HG03280 (cell line): ENCODE measurements at regions not wholly inside any gene's neighbourhood (a gene's known extent, or its start where the extent isn't known, plus 50 kb on each side); places are given as distances from the start of the nearest gene placed in this dataset.

ENCODE experiments used
- ATAC-seq: cut with Tn5 transposase; IDR thresholded peaks from one replicate; pipeline ENCODE4 v1.9.1; 2021; ENCODE audit warnings: mild to moderate bottlenecking, moderate library complexity; ENCODE audit not compliant: unreplicated experiment

DNA sequence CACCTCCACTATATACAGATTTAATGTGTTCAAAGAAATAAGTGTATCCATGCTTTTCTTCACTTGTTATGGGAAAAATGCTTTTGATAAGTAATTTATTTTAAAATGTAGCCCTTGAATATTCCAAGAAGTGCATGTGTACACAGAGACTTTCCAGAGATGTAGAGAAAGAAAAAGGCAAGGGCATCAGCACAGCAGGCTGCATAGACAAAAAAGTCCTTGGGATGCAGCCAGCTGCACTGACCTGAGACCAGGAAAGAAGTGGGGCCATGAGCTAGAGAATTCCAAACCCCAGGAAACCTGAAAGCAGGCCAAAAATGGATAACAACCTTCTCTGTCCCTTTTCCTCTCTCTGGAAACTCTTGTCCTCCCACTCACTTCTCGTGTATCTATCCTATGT, 51.6 kb upstream of the PRDM8 start:
- ATAC-seq = no peak

DNA sequence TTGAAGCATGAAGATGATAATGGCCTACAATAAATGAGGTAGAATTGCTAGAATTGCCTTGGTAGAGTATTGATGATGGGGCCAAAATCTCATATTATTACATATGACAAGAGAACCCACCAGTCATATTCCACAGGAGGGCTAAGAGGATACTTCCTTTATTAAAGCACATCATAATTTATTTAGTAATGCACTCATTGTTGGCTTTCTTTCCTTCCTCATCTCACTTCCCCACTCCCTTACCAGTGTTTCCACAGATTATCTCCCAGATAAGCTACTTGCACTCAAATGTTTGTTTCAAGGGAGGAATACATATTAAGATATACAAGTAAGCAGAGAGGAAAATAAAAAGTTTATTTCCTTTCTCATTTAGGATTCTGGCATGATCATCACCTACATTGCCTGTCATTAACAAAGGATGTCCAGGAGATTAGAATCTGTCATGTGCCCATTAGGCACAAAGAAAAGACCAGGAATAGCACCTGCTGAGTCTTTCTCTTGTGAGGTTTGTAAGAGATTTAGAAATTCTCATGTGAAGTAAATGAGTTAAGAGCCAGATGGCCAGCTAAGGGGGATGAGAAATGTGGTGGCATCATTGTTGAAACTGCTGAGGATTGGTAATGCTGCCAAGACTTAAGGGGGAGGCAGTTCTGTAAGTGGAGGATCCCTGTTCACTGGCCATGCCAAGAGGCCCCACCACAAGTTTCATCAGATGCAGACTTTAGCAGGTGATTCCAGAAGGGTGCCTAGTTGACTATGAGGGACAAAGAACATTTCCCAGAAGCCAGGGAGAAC, 52.4 kb upstream of the PRDM8 start:
- ATAC-seq = no peak

DNA sequence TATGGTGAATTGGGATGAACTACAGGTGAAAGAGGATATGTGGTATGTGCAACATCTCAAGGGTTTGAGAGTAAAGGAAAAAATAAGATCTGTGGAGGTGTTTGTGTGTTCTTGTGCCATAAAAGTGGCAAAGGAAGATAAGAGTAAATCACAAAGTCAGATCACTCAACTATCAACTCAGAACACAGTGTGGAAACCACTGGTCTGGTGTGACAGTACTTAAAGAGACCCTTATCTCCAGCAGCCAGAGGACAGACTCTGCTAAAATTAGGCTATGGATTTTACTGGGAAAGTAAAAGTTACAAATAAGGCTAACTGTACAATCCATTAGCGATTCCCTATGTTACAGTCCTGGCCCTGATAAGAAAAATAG, 54.0 kb upstream of the PRDM8 start:
- no peak for ATAC-seq

DNA sequence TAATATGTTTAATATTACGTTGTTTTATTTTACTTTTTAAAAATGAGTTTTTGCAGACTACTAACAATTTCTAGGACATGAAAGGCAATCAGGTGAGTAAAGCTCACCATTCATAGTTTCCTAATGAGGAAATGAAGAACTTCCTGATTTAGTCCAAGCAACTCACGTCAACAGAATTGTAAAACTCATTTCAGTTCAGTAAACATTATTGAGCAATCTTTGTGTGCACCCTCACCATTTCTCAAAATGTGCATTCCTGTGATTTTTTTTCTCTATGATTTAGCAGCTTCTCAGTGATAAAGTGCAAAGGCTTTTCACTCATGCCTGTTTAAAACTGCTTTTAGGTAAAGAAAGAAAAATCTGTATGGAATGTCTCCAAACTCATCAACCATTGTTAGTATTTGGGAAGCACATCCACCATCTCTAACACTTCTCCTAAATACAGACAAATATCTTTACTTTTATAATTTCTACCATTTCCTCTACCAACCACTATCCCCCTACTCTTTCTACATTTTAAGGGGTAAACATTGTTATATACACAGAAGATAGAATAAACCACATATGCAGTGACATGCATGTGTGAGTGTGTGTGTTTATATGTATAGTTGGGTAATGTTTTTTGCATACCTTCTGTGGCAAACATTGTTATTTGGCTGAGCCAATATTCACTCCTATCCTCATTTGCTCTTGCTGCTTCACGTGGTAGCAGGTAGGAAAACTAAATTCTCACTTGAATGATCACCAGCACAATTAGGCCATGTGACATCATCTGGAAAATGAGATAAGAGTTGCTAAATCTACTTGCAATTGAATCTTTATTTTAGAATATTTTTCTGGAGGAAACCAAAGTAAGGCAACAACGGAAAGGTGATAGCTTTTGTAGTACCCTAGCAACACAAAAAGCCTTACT, 54.7 kb upstream of the PRDM8 start:
- no peak for ATAC-seq

DNA sequence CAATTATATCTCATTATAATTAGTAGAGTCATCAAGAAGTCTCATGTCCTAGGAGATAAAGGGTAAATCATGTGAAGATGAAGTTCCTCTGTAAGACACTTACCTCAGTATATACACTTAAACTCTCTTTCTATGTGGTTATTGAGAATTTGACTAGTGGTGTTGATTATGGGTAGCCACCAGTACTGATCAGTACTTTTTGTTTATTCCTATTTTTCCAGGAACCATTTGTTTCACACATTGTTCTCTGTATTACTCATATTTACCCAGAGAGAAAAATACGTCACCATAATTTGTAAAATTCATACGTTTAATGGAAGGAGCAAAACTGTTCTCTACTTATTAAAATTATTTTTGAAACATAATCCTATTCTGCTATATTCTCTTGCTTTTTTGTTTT, 55.8 kb upstream of the PRDM8 start:
- no peak for ATAC-seq

DNA sequence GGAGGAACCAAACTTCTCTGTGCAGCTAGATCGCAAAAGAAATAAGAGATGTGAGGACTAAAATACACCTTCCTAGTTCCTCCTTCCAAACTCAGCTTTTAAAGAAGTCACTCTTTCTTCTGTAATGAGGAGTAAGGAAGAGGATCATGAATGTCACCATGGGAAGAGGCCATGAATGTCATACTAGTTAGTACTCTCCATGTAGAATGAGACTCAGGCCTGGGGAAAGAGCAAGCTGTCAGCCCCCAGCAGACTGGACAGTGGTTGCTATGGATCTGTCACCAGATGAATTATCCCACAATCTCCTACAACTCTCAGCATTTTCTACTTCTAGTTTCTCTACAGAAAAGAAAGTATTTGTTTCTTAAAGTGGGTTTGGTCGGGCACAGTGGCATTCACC, 57.1 kb upstream of the PRDM8 start:
- no peak for ATAC-seq

DNA sequence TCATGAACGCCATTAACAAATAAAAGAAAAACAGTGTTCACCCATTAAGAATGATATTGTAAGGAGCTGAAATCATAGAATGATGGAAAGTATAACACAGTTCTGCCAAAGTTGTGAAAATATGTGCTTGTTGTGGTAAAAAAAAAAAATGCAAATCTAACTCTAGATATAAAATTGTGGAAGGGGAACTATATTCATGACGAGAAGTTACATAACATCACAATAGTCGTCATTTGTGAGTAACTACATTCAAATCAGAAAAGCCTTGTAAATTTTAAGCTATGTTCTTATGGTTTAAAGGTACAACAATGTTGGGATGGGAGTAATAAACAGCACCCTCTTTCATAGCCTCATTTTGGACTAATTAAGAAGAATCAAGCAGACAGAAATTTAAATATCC, 57.6 kb upstream of the PRDM8 start:
- no peak for ATAC-seq

DNA sequence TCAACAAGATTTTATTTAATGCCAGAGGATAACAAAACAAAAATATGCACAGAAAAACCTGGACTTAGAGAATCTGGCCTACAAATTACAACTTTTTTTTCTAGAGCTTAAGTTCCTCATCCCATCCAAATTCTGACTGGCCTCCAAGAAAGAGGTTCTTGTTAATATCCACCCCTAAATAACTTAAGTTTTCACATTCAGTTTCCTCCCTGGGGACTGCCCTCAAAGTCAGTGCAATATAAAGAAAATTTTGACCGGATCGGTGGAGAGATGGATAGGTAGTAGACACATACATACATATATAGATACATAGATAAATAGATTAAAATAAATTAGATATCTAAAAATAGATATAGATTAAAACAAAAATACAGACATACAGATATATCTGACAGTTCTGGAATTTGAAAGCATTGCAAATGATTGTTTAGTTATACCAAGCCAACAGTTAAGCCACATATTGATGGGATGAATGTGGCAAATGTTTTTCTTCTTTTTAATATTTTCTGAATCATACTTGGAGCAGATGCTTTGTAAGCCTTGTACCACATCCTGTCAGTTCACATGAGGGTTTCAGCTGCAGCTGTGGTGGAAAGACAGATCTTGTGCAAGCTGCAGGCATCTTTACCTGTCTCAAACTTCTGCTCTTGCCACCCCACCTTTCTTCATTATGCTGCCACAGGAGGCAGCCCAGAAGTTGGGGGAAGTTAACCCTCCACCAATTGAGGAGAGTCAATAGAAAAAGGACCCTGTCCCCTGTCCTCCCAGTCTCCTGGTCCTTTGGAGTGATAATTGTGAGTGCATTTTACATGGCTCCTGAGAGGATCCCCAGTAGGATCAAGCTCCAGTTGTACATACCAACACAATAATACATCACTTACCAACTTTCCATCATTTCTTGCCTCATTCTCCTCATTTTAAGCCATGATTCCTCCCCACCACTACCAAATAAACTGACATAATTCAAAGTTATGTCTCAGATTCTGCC, 58.5 kb upstream of the PRDM8 start:
- ATAC-seq = peak; percentile 65

DNA sequence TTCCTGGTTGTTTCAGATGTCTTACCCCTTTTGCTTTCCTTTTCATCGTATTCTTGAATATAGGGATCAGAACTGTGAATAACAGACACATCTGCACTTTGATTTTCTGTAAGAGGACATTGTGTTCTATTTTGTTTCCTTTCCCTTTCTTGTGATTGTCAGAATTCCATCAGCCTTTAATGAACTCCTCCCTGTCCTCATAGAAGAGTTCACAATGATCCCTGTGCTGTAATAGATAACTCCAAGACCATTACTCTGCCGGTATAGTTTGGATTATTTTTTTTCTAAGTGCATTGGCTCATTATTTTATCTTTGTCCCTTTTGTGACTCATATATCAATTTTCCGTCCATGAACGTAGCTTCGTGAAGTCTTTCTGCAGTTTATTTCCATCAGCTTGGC, 59.7 kb upstream of the PRDM8 start:
- ATAC-seq = no peak

DNA sequence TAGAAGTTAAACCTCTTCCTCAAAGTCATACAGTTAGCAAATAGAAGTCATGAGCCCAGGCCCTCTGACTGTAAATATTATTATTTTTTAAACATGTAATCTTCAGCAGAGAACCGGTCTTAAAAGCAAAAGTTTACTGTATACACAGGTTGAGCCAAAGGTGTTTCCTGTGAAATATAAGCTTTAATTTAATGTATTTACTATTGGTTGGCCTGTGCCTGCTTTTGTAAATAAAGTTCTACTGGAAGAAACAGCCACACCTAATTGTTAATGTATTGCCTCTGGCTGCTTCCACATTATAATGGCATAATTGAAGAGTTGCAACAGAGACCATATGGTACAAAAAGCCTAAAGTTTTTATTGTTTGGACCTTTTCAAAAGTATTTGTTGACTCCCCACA, 61.0 kb upstream of the PRDM8 start:
- no peak for ATAC-seq

DNA sequence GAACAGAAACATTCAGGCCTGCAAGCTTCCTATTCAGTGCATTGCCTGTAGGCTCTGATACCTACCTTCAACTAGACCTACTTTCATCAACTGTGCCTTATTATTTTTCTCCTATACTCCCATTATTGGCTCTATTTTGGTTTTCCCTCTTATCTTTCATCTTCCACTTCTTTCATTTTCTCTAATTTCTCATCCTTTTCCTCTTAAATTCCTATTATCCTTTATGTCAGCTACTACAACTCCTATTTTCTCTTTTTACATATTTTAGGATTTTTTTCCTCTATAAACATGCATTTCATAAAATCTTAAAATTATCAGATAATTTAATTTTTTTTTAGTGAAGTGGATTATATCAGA, 61.6 kb upstream of the PRDM8 start:
- ATAC-seq = no peak

DNA sequence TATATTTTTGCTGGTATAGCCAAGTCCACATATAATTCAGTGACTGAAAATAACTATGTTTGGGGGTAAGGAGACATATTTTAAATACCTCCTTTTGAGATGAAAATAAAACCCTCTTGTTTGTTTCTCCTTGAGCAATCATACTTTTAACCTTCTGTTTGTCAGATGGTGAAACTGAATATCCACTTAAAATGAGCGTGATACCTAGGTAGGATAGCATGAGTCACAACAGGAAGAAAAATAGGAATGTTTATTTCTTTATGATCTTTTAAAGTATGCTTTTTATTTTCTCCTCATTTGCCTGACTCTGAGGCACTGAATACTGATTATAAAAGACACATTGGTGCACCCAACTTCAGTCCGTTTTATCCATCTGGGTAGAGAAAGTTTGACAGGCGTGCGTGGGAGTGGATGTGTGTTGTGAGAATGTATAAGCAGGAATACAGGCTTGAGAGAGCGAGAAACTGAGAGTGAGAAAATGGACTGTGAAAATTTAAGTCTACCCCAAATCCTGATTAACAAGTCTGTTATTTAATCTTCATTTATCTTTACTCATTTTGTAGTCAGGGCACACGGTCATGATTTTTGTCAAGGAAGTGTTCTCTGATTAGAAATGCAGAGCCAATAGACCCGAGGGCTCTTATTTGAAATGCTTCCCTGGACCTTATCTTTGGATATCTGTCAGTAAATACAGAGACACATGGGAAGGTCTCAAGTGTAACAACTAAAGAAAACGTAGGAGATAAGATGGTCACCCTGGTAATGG, 62.1 kb upstream of the ANTXR2 start:
- ATAC-seq = no peak

DNA sequence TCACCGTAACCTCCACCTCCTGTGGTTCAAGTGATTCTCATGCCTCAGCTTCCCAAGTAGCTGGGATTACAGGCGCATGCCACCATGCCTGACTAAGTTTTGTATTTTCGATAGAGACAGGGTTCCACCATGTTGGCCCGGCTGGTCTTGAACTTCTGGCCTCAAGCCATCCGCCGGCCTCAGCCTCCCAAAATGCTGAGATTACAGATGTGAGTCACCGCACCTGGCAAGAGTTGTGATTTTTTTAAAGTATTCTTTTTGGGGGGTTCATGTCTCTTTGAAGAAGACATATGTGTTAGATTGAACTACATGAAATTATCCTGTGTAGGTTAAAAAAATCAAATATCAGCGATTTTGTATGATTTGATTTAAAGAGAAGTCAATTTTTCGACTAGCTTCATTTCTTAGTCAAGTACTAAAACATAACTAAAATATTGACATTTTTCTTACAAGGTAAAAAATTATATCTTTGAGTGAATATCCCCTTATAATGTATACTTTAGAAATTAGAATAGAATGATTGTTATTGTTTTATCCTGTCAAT, 60.3 kb upstream of the ANTXR2 start:
- no peak for ATAC-seq

DNA sequence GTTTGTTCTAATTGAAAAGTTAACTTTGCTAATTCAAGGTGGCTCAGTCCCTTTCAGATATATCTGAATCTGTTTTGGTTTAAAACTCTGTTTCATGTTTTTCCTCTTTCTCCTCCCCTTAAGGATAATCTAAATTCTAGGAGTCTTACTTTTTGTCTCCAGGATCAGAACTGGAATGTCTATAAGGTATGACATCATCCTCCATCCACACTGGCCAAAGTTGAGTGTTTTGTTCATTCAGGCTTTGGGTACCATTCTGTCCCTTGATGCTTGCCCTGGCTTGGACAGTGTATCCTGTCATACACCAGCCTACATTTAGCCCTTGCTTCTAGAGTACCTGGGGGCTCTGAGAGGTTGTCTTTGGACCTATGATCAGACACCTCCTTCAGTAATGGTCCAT, 56.8 kb upstream of the ANTXR2 start:
- no peak for ATAC-seq

DNA sequence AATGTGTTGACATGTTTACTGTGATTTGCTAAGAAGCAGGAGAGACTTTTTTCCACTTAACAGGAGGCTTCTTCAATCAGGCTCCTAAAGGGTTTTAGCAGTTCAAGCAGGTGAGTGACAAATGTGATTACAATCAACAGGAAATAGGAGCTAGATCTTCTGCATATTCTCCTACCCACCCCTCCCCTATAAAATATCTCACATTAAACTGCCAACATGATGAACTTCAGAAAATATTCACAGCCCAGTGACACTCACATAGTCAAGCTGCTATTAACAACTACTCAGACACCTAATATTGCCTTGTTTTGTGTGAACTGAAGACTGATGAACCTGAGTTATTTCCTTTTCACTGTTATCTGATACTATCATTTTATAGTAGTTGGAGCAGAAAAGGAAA, 55.9 kb upstream of the ANTXR2 start:
- no peak for ATAC-seq

DNA sequence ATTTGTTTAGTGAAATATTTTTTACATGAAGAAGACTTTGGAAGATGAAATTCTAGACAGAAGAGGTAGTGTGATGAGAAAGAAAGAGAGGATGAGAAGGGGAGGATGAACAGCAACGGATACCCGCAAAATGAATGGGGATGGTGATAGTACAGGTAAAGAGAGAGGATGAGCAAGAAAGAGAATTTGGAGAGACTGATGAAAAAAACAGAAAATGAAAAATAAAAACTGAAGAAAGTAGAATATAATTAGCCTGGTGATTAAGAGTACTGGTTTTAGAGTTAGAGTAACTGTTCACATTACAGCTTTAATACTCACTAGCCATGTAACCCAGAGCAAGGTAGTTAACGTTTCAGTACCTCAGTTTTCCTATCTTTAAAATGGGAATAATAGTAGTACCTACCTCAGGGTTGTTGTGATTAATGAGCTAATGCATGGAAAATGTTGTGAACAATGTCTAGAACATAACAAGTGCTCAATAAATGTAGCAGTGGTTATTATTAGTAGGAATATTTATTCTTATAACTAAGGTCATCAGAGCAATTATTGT, 54.9 kb upstream of the ANTXR2 start:
- ATAC-seq = no peak

DNA sequence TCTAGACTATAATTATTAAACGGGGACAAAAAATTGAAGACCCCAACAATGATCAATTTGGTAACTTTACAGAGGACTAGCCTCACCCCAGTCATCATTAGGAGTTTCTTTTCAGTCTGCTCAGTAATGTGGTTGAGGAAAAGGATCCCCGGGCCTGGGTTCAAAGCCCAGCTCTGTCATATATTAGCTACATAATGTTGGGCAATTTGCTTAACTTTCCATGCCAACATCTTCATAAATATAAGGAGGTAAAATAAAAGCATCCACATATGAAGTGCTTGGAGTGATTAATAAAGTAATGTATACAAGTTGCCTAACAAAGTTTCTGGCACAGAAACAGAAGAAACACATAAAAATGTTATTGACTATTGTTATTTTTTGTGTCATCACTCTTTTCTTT, 53.4 kb upstream of the ANTXR2 start:
- ATAC-seq = no peak

DNA sequence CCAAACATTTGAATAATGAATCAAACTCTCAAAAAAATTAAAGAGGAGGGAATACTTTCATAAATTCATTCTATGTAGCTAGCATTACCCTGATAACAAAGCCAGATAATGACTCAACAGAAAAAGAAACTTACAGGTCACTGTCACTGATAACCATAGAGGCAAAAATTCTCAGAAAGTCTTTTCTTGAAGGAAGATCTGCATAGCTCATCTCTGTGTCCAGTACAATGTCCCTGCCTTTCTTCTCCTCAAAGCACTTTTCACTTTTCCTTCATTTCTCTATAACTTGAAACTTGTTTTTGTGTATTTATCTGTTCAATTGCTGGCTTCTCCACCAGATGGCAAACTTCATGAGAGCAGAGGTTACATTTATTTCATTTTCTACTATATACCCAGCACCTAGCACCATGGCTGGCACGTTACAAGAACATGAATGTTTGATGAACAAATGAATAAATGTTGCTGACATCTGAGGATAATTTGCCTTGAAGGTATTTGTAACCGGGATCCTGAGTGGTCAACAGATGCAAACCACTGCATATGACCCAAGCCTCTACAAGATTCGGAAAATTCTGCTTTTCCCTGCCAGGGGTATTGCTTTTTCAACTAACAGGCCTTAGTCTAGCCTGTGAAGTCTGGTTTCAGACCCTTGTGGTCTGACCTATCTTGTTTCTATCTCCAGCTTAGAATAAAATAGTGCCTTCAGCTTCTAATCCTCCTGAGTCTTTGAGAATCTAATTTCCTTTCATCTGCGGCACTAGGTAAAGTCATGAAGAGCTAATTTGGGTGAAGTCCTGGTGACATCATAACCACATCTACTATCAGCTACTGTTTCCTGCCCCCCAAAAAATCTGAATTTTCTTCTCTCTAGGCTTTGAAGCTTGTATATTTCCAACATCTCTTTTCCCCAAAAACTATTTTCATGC, 52.5 kb upstream of the ANTXR2 start:
- no peak for ATAC-seq
